ENCODE measurements at regions not wholly inside any gene's neighbourhood (a gene's known extent, or its start where the extent isn't known, plus 50 kb on each side); places are given as distances from the start of the nearest gene placed in this dataset.

DNA sequence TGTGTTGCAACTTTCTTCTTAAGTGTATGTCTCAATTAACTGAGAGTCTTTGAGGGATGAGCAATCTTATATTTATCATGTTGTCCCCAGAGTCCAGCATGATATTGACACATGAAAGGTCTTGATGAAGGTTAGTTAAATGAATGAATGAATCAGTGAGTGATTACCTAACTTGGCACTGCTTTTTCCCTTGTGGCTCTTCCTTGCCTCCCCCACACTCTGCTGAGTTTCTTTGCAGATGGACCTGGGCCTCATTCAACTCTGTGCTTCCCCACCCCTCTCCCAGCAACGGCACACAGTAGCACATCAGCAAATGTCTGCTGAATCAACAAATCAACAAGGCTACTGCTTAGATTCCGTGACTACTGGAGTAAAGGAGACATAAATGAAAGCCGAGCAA is 235.1 kb upstream of the CXCL12 start:
- no peak overlapping the region for H3K4me3 ChIP-seq
- ATAC-seq (no peak), DNase-seq (no peak)
- intact Hi-C loops (cut with DNase I, micrococcal nuclease), result no loop called here
- no peaks in the 10 kb centered on the region for H3K4me1 ChIP-seq (ENCODE audit: low read depth)
- TF ChIP-seq, protein P1, sequence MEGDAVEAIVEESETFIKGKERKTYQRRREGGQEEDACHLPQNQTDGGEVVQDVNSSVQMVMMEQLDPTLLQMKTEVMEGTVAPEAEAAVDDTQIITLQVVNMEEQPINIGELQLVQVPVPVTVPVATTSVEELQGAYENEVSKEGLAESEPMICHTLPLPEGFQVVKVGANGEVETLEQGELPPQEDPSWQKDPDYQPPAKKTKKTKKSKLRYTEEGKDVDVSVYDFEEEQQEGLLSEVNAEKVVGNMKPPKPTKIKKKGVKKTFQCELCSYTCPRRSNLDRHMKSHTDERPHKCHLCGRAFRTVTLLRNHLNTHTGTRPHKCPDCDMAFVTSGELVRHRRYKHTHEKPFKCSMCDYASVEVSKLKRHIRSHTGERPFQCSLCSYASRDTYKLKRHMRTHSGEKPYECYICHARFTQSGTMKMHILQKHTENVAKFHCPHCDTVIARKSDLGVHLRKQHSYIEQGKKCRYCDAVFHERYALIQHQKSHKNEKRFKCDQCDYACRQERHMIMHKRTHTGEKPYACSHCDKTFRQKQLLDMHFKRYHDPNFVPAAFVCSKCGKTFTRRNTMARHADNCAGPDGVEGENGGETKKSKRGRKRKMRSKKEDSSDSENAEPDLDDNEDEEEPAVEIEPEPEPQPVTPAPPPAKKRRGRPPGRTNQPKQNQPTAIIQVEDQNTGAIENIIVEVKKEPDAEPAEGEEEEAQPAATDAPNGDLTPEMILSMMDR (IDR thresholded peaks at IDR 0.05), result no peak
- no peaks in the 10 kb centered on the region for H3K9me3 ChIP-seq
- H3K36me3 ChIP-seq (ENCODE audit: low read depth), result peaks cover 3% of the 10 kb centered on the region

GRCh38 chr10:44627591-44628354 is 242.9 kb upstream of the CXCL12 start:
- TF ChIP-seq, protein P1 (IDR thresholded peaks at IDR 0.05), result no peak
- intact Hi-C loops (cut with DNase I, micrococcal nuclease), result no loop called here
- ATAC-seq, result no peak

DNA sequence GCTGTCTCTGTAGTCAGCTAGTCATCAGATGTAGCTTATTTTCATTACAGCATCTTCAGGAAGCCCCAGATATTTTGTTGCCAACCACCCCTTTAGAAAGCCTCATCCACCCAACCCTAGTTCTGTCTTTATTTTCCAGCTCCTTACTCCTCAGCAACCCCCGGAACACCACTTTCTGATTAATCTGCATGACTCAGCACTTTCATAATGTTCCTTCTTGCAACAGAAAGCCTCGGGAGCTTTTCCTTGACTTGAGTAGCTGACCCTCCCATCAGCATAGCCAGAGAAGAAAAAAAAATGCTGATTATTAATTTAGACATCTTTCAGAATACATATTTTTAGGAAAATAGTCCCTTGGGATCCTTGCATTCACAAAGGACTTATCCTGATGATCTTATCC is 244.0 kb upstream of the CXCL12 start:
- no peak for ATAC-seq
- intact Hi-C loops (cut with DNase I, micrococcal nuclease), result no loop called here
- no peak overlapping the region for H3K4me3 ChIP-seq

More at GRCh38 chr10:44627591-44628354, 242.9 kb upstream of the CXCL12 start:
- H3K4me3 ChIP-seq, result no peak overlapping the region
- H3K4me1 ChIP-seq (ENCODE audit: low read depth), result no peaks in the 10 kb centered on the region
- no peaks in the 10 kb centered on the region for H3K36me3 ChIP-seq (ENCODE audit: low read depth)
- H3K9me3 ChIP-seq, result no peaks in the 10 kb centered on the region
- no peak for DNase-seq

DNA sequence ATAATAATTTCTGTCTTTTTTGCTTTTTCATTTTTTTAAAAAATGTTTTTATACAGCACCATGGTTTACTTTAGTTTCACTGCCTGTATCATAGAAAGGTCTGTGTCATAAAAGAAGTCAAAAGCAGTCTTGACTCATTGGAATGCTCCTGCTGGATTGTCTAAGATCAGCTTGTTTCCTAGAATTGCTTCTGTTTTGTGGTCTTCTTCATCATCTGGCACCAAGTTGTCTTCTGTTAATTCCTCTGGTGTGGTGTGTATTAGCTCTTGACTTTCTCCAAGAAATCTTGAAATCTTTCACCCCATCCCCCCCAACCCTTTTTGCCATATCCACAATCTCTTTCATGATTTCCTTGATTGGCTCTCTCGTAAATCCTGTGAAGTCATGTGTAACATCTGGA is 250.3 kb upstream of the CXCL12 start:
- intact Hi-C loops (cut with DNase I, micrococcal nuclease), result no loop called here
- no peak overlapping the region for H3K4me3 ChIP-seq
- DNase-seq, result no peak
- no peak for ATAC-seq
- TF ChIP-seq, protein P1 (IDR thresholded peaks at IDR 0.05), result no peak
- no peaks in the 10 kb centered on the region for H3K4me1 ChIP-seq (ENCODE audit: low read depth)
- no peaks in the 10 kb centered on the region for H3K9me3 ChIP-seq
- no peaks in the 10 kb centered on the region for H3K36me3 ChIP-seq (ENCODE audit: low read depth)

More for the DNA sequence above, 244.0 kb upstream of the CXCL12 start:
- Histone ChIP-seq H3K9me3 (no peaks in the 10 kb centered on the region), H3K36me3 (ENCODE audit: low read depth) (no peaks in the 10 kb centered on the region), H3K4me1 (ENCODE audit: low read depth) (no peaks in the 10 kb centered on the region)
- DNase-seq, result no peak
- TF ChIP-seq, protein P1 (IDR thresholded peaks at IDR 0.05), result no peak

GRCh38 chr10:44636625-44637024 is 251.7 kb upstream of the CXCL12 start:
- H3K4me1 ChIP-seq (ENCODE audit: low read depth), result no peaks in the 10 kb centered on the region
- DNase-seq (no peak), ATAC-seq (peak; percentile 60)
- intact Hi-C loops (cut with DNase I, micrococcal nuclease), result no loop called here
- TF ChIP-seq, protein P1 (IDR thresholded peaks at IDR 0.05), result no peak
- H3K9me3 ChIP-seq, result no peaks in the 10 kb centered on the region
- H3K36me3 ChIP-seq (ENCODE audit: low read depth), result no peaks in the 10 kb centered on the region
- no peak overlapping the region for H3K4me3 ChIP-seq

All from mucosa of descending colon (tissue), 3 donors.